H1 (cell line): ENCODE measurements at regions not wholly inside any gene's neighbourhood (a gene's known extent, or its start where the extent isn't known, plus 50 kb on each side); places are given as distances from the start of the nearest gene placed in this dataset.
A peak's percentile ranks its signal among the peaks of the same experiment; 100 is the strongest.

ENCODE experiments used
- CTCF ChIA-PET: fragments of 300-600 bp; sonication (Branson Sonifier 250); formaldehyde crosslinking; loops from one replicate; lab custom pipeline; 2021; ENCODE audit not compliant: partially characterized antibody; lab: Charles Lee
- POLR2A ChIA-PET: fragments of 300-600 bp; sonication (Branson Sonifier 250); formaldehyde crosslinking; loops from one replicate; lab custom pipeline; 2021; ENCODE audit warnings: inconsistent platforms; ENCODE audit not compliant: partially characterized antibody; lab: Charles Lee
- DNase-seq, 2 experiments: peaks; one replicate each; pipeline versions ENCODE4 v3.0.0 to v3.0.0-alpha.2; 2010 to 2022; ENCODE audit warnings: low spot score in 2 of 2, low read depth in 1 of 2, mixed read lengths in 1 of 2
- FAIRE-seq: peaks from 2 replicates; lab custom pipeline; 2011; peaks lifted over from hg19 to GRCh38; lab: Jason Lieb, UNC
- H2AFZ ChIP-seq: 2 replicates; pipeline ENCODE4 v1.8.1; 2012; ENCODE audit warnings: low read length, inconsistent platforms
- H2AK5ac ChIP-seq: 2 replicates; pipeline ENCODE4 v1.6.1; 2013; ENCODE audit warnings: low read depth, low read length
- H2BK120ac ChIP-seq: replicated peaks from 2 replicates; pipeline ENCODE3; 2013; ENCODE audit warnings: low read depth, low read length, inconsistent platforms
- H2BK12ac ChIP-seq: 2 replicates; pipeline ENCODE4 v1.6.1; 2013; ENCODE audit warnings: low read depth, low read length
- H2BK15ac ChIP-seq: 2 replicates; pipeline ENCODE4 v1.6.1; 2013; ENCODE audit warnings: low read length
- H2BK20ac ChIP-seq: 2 replicates; pipeline ENCODE4 v1.6.1; 2013; ENCODE audit warnings: low read length
- H2BK5ac ChIP-seq: 2 replicates; pipeline ENCODE4 v1.6.1; 2013; ENCODE audit warnings: low read depth, low read length
- H3K14ac ChIP-seq: 2 replicates; pipeline ENCODE4 v1.6.1; 2013; ENCODE audit warnings: inconsistent platforms; ENCODE audit not compliant: insufficient read length
- H3K18ac ChIP-seq: 2 replicates; pipeline ENCODE4 v1.6.1; 2013; ENCODE audit warnings: low read length; ENCODE audit errors: extremely low read depth
- H3K23ac ChIP-seq: 2 replicates; pipeline ENCODE4 v1.6.1; 2013; ENCODE audit warnings: inconsistent platforms; ENCODE audit not compliant: insufficient read length
- H3K23me2 ChIP-seq: 2 replicates; pipeline ENCODE4 v1.6.1; 2013; ENCODE audit warnings: low read depth, low read length
- H3K27ac ChIP-seq: 2 replicates; pipeline ENCODE4 v1.6.1; 2011; ENCODE audit warnings: low read depth, low read length, inconsistent platforms
- H3K27me3 ChIP-seq, 4 experiments: replicated peaks in 1 of 4; 1 replicate in 1 of 4; 2 replicates in 3 of 4; pipeline versions ENCODE4 v1.6.1 to v1.8.1; 2011 to 2013; ENCODE audit warnings: low read length in 3 of 4, mild to moderate bottlenecking in 3 of 4, inconsistent platforms in 2 of 4, mixed read lengths in 2 of 4, moderate library complexity in 1 of 4; ENCODE audit not compliant: control insufficient read depth in 3 of 4, insufficient read depth in 3 of 4; ENCODE audit errors: extremely low read depth in 1 of 4
- H3K36me3 ChIP-seq, 4 experiments: 2 replicates each; pipeline versions ENCODE4 v1.6.1 to v1.8.1; 2011 to 2013; ENCODE audit warnings: mild to moderate bottlenecking in 4 of 4, low read length in 3 of 4, moderate library complexity in 2 of 4, control low read depth in 1 of 4, inconsistent platforms in 1 of 4; ENCODE audit not compliant: insufficient read depth in 4 of 4, control insufficient read depth in 2 of 4
- H3K4ac ChIP-seq: replicated peaks from 2 replicates; pipeline ENCODE3; 2013; ENCODE audit warnings: low read length, low read depth, mixed read lengths, inconsistent platforms; ENCODE audit not compliant: insufficient read length
- H3K4me1 ChIP-seq, 4 experiments: replicated peaks in 1 of 4; 1 replicate in 1 of 4; 2 replicates in 3 of 4; pipeline versions ENCODE4 v1.6.1 to v1.8.1; 2011 to 2013; ENCODE audit warnings: low read length in 3 of 4, inconsistent platforms in 2 of 4, mixed read lengths in 1 of 4; ENCODE audit not compliant: insufficient read depth in 4 of 4, control insufficient read depth in 3 of 4
- H3K4me2 ChIP-seq, 2 experiments: 2 replicates each; pipeline versions ENCODE4 v1.6.1 to v1.8.1; 2011 to 2013; ENCODE audit warnings: low read depth in 2 of 2, low read length in 2 of 2, control low read depth in 1 of 2, inconsistent platforms in 1 of 2, mild to moderate bottlenecking in 1 of 2; ENCODE audit not compliant: insufficient read depth in 1 of 2
- H3K4me3 ChIP-seq, 4 experiments: fragments of 200-600, 300-600 bp in 1 of 4; sonication (generic), shearing (Covaris generic), sonication (Bioruptor Twin) in 1 of 4; 2 replicates each; pipeline versions ENCODE4 v1.5.1 to v1.8.1; 2011 to 2016; ENCODE audit warnings: low read length in 4 of 4, low read depth in 3 of 4, control low read depth in 2 of 4, inconsistent platforms in 2 of 4, mild to moderate bottlenecking in 2 of 4, mixed read lengths in 1 of 4, moderate library complexity in 1 of 4; ENCODE audit not compliant: insufficient read depth in 2 of 4; ENCODE audit errors: extremely low read depth in 1 of 4
- H3K56ac ChIP-seq: replicated peaks from 2 replicates; pipeline ENCODE3; 2013; ENCODE audit warnings: low read depth, mild to moderate bottlenecking, mixed read lengths, low read length, inconsistent platforms; ENCODE audit not compliant: insufficient read length
- H3K79me1 ChIP-seq: 2 replicates; pipeline ENCODE4 v1.6.1; 2013; ENCODE audit warnings: low read depth, low read length, control low read depth
- H3K79me2 ChIP-seq, 2 experiments: 2 replicates each; pipeline versions ENCODE4 v1.6.1 to v1.8.1; 2012 to 2013; ENCODE audit warnings: low read length in 2 of 2, mild to moderate bottlenecking in 2 of 2, inconsistent platforms in 1 of 2; ENCODE audit not compliant: insufficient read depth in 2 of 2, control insufficient read depth in 1 of 2
- H3K9ac ChIP-seq, 4 experiments: replicated peaks in 1 of 4; 1 replicate in 1 of 4; 2 replicates in 3 of 4; pipeline versions ENCODE4 v1.6.1 to v1.8.1; 2011 to 2013; ENCODE audit warnings: low read depth in 3 of 4, low read length in 3 of 4, control low read depth in 2 of 4, mild to moderate bottlenecking in 2 of 4, moderate library complexity in 2 of 4, inconsistent platforms in 1 of 4; ENCODE audit errors: extremely low read depth in 1 of 4
- H3K9me3 ChIP-seq, 2 experiments: 2 replicates each; pipeline versions ENCODE4 v1.6.1 to v1.8.1; 2012 to 2013; ENCODE audit warnings: mild to moderate bottlenecking in 2 of 2, moderate library complexity in 2 of 2, control low read depth in 1 of 2, inconsistent platforms in 1 of 2, low read depth in 1 of 2, low read length in 1 of 2, mixed read lengths in 1 of 2; ENCODE audit not compliant: insufficient read depth in 2 of 2
- H4K20me1 ChIP-seq, 2 experiments: replicated peaks in 1 of 2; 2 replicates each; pipeline versions ENCODE3 to v1.8.1; 2011 to 2013; ENCODE audit warnings: inconsistent platforms in 2 of 2, low read length in 2 of 2, mild to moderate bottlenecking in 1 of 2; ENCODE audit not compliant: insufficient read depth in 2 of 2, control insufficient read depth in 1 of 2
- H4K5ac ChIP-seq: 2 replicates; pipeline ENCODE4 v1.6.1; 2013; ENCODE audit warnings: low read length, low read depth, mixed read lengths, inconsistent platforms; ENCODE audit not compliant: insufficient read length
- H4K8ac ChIP-seq: 2 replicates; pipeline ENCODE4 v1.8.0; 2013; ENCODE audit warnings: mild to moderate bottlenecking, moderate library complexity, low read length, inconsistent platforms; ENCODE audit not compliant: insufficient read depth; ENCODE audit errors: extremely low read depth
- H4K91ac ChIP-seq: replicated peaks from 2 replicates; pipeline ENCODE3; 2013; ENCODE audit warnings: low read length, mixed read lengths, inconsistent platforms; ENCODE audit not compliant: insufficient read length
- SP1 ChIP-seq: IDR thresholded peaks from 2 replicates; pipeline ENCODE4 v1.6.1; 2011; ENCODE audit warnings: low read depth, low read length
- WGBS, 2 experiments: shearing (Covaris generic) in 1 of 2; methylation state at CpG; one replicate each; pipeline versions ENCODE4 v1.1.6 to v1.1.7; 2013 to 2015; ENCODE audit warnings: low lambda C conversion rate in 2 of 2, mixed read lengths in 2 of 2, inconsistent platforms in 1 of 2, low coverage in 1 of 2, missing lambda C conversion rate in 1 of 2; ENCODE audit not compliant: insufficient replicate concordance in 2 of 2, insufficient coverage in 1 of 2, insufficient read length in 1 of 2; ENCODE audit errors: extremely low coverage in 1 of 2, missing lambda C conversion rate in 1 of 2; 5-methylcytosine and 5-hydroxymethylcytosine counted together

GRCh38 chr6:164827537-164827936 lies 481.9 kb downstream of the C6orf118 start:
- WGBS, 2 experiments = 87% methylated on average over 8 of the region's 8 CpGs; no CpG with 5 or more reads in 1 of the 2 experiments
- CTCF ChIA-PET = interaction anchor here (0.6 to 1.4 kb wide), 4 partner anchors 8 to 718 kb away, joined by 3 to 5 read pairs (median 4); no protein-coding TSS in a partner anchor

More at GRCh38 chr6:164827537-164827936, 481.9 kb downstream of the C6orf118 start:
- Histone ChIP-seq H3K79me2 (no peaks in the 10 kb centered on the region), H2AFZ (0 out of 2 replicates have a peak overlapping the region, but pooled peaks have one; percentile 39), H3K4ac (no peak overlapping the region), H2BK12ac (no peak overlapping the region), H3K23ac (no peak overlapping the region), H3K4me2 (no peak overlapping the region), H3K79me1 (no peaks in the 10 kb centered on the region), H3K18ac (no peak overlapping the region), H3K27ac (no peak overlapping the region), H4K20me1 (no peaks in the 10 kb centered on the region), H2BK5ac (no peak overlapping the region), H4K8ac (no peak overlapping the region), H2BK120ac (no peak overlapping the region), H2BK15ac (no peak overlapping the region), H3K27me3 (no peaks in the 10 kb centered on the region), H3K23me2 (no peaks in the 10 kb centered on the region), H3K9me3 (no peaks in the 10 kb centered on the region), H3K4me3 (no peak overlapping the region), H4K91ac (no peak overlapping the region), H3K14ac (no peak overlapping the region), H3K56ac (no peak overlapping the region), H3K9ac (no peak overlapping the region), H3K36me3 (no peaks in the 10 kb centered on the region), H4K5ac (no peak overlapping the region), H2AK5ac (no peak overlapping the region), H2BK20ac (no peak overlapping the region), H3K4me1 (no peaks in the 10 kb centered on the region)
- no peak for DNase-seq
- no peak for FAIRE-seq
- POLR2A ChIA-PET = no interaction called here
- TF ChIP-seq SP1 = no peak
